ENCODE measurements at regions not wholly inside any gene's neighbourhood (a gene's known extent, or its start where the extent isn't known, plus 50 kb on each side); places are given as distances from the start of the nearest gene placed in this dataset.
"Not testable (repeated sequence)": the region's sequence is repeated elsewhere in the genome, so short reads cannot be mapped to it uniquely, and the experiment has no call there.

GRCh38 chr1:213585402-213585801 lies 402.4 kb upstream of the PROX1 start:
- TF ChIP-seq CTCF (IDR thresholded peaks at IDR 0.05; ENCODE audit: control insufficient read depth, extremely low read depth, insufficient read depth), result no peak
- DNase-seq (ENCODE audit: low read depth), result no peak
- no peak overlapping the region for H3K4me3 ChIP-seq (ENCODE audit: low read depth, low read length)

GRCh38 chr1:213585959-213586586 lies 401.7 kb upstream of the PROX1 start:
- H3K4me3 ChIP-seq (ENCODE audit: low read depth, low read length), result no peak overlapping the region
- no peak for DNase-seq (ENCODE audit: low read depth)
- TF ChIP-seq CTCF (IDR thresholded peaks at IDR 0.05; ENCODE audit: control insufficient read depth, extremely low read depth, insufficient read depth), result no peak

GRCh38 chr1:213586587-213586972 lies 401.2 kb upstream of the PROX1 start:
- H3K4me3 ChIP-seq (ENCODE audit: low read depth, low read length), result no peak overlapping the region
- no peak for TF ChIP-seq CTCF (IDR thresholded peaks at IDR 0.05; ENCODE audit: control insufficient read depth, extremely low read depth, insufficient read depth)
- no peak for DNase-seq (ENCODE audit: low read depth)

GRCh38 chr1:213596729-213597128 lies 391.0 kb upstream of the PROX1 start:
- no peak overlapping the region for H3K4me3 ChIP-seq (ENCODE audit: low read depth, low read length)
- no peak for DNase-seq (ENCODE audit: low read depth)
- TF ChIP-seq CTCF (IDR thresholded peaks at IDR 0.05; ENCODE audit: control insufficient read depth, extremely low read depth, insufficient read depth), result no peak

DNA sequence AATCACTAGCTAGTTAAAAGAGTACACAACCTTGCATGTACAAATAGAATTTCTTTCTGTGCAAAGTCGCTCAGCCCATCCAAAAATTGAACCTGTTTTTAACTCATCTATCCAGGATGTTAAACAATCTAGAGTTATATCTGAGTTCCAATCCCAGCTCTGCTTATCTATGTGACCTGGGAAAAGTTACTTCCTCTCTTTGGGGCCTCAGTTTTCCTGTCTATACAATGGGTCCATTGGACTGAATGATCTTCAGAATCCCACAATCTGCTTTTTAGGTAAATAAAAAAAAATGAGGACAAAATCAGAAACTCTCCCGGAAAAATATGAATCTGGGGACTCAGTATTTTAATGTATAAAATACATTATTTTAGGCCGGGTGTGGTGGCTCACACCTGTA lies 389.5 kb upstream of the PROX1 start:
- no peak for TF ChIP-seq CTCF (IDR thresholded peaks at IDR 0.05; ENCODE audit: control insufficient read depth, extremely low read depth, insufficient read depth)
- no peak for DNase-seq (ENCODE audit: low read depth)
- H3K4me3 ChIP-seq (ENCODE audit: low read depth, low read length), result no peak overlapping the region

DNA sequence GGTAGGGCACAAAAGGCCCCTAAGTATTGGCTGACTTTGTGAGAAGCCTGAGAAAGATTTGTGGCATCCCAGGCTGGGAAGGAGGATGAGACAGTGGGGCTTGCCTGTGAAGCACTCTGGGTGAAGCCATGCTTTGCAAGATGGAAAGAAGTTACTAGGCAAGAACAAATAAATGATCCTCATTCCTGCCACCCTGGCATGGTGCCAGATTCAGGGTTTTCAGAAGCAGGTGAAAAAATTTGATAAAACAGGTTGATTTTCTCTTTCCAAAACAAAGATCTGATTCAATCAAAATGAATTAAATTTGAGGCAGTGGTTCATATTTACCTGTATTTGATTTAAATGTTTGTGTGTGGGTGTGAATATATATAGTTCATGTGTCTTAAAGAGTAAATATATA lies 386.9 kb upstream of the PROX1 start:
- no peak for DNase-seq (ENCODE audit: low read depth)
- TF ChIP-seq CTCF (IDR thresholded peaks at IDR 0.05; ENCODE audit: control insufficient read depth, extremely low read depth, insufficient read depth), result no peak
- H3K4me3 ChIP-seq (ENCODE audit: low read depth, low read length), result no peak overlapping the region

GRCh38 chr1:213601705-213602104 lies 386.1 kb upstream of the PROX1 start:
- DNase-seq (ENCODE audit: low read depth); H3K4me3 ChIP-seq (ENCODE audit: low read depth, low read length): not testable (repeated sequence)
